BJ (cell line): ENCODE measurements at regions not wholly inside any gene's neighbourhood (a gene's known extent, or its start where the extent isn't known, plus 50 kb on each side); places are given as distances from the start of the nearest gene placed in this dataset.

ENCODE experiments used
- CTCF ChIA-PET: fragments of 350-600 bp; formaldehyde crosslinking; extraction: SDS; loops from one replicate; lab custom pipeline; 2021; ENCODE audit warnings: antibody characterized with exemption, inconsistent platforms; lab: Yijun Ruan, JAX
- POLR2A ChIA-PET: fragments of 300-600 bp; sonication (Branson Sonifier 250); formaldehyde crosslinking; extraction: SDS; loops from one replicate; lab custom pipeline; 2021; ENCODE audit warnings: antibody characterized with exemption; lab: Charles Lee
- DNase-seq: peaks from one replicate; pipeline ENCODE4 v3.0.0-alpha.2; 2011; ENCODE audit warnings: low read depth
- H3K27me3 ChIP-seq: 2 replicates; pipeline ENCODE4 v1.6.0; 2011; ENCODE audit warnings: low read length; ENCODE audit not compliant: control insufficient read depth, insufficient read depth
- H3K36me3 ChIP-seq: 2 replicates; pipeline ENCODE4 v1.5.1; 2011; ENCODE audit warnings: low read length; ENCODE audit not compliant: control insufficient read depth, insufficient read depth
- H3K4me3 ChIP-seq: 2 replicates; pipeline ENCODE4 v1.5.1; 2011; ENCODE audit warnings: low read depth, mild to moderate bottlenecking, control low read depth, low read length
- CTCF ChIP-seq: IDR thresholded peaks from 2 replicates; pipeline ENCODE4 v1.5.1; 2011; ENCODE audit warnings: low read depth, mild to moderate bottlenecking, control low read depth, inconsistent platforms, low read length, moderate library complexity; ENCODE audit not compliant: insufficient read depth

- ChIA-PET CTCF (no interaction called here), POLR2A (no interaction called here)
- no peak overlapping the region for H3K4me3 ChIP-seq
- DNase-seq: no peak
- H3K27me3 ChIP-seq: no peaks in the 10 kb centered on the region
- no peak for TF ChIP-seq CTCF
- no peaks in the 10 kb centered on the region for H3K36me3 ChIP-seq
These were observed 480.0 kb downstream of the NLGN4X start for GRCh38 chrX:5748586-5749150.

- CTCF ChIA-PET: no interaction called here
- no peak for TF ChIP-seq CTCF
These were observed 482.4 kb downstream of the NLGN4X start for GRCh38 chrX:5746231-5746630.

GRCh38 chrX:5733501-5733900 lies 495.2 kb downstream of the NLGN4X start:
- Histone ChIP-seq H3K36me3 (no peaks in the 10 kb centered on the region), H3K27me3 (no peaks in the 10 kb centered on the region), H3K4me3 (no peak overlapping the region)
- ChIA-PET POLR2A (no interaction called here), CTCF (no interaction called here)
- no peak for TF ChIP-seq CTCF
- no peak for DNase-seq

More at GRCh38 chrX:5746231-5746630, 482.4 kb downstream of the NLGN4X start:
- Histone ChIP-seq H3K27me3 (no peaks in the 10 kb centered on the region), H3K4me3 (no peak overlapping the region), H3K36me3 (no peaks in the 10 kb centered on the region)
- no peak for DNase-seq
- POLR2A ChIA-PET: no interaction called here

GRCh38 chrX:5730556-5730955 lies 498.1 kb downstream of the NLGN4X start:
- no peak for TF ChIP-seq CTCF
- Histone ChIP-seq H3K27me3 (no peaks in the 10 kb centered on the region), H3K36me3 (no peaks in the 10 kb centered on the region), H3K4me3 (no peak overlapping the region)
- ChIA-PET POLR2A (no interaction called here), CTCF (no interaction called here)
- DNase-seq: no peak

- peak; percentile 4 for DNase-seq
- TF ChIP-seq CTCF: no peak
- Histone ChIP-seq H3K36me3 (no peaks in the 10 kb centered on the region), H3K27me3 (no peaks in the 10 kb centered on the region), H3K4me3 (no peak overlapping the region)
- ChIA-PET POLR2A (no interaction called here), CTCF (no interaction called here)
These were observed 502.4 kb downstream of the NLGN4X start for GRCh38 chrX:5726224-5726623.
